Breast epithelium (tissue), 3 donors: ENCODE measurements at regions not wholly inside any gene's neighbourhood (a gene's known extent, or its start where the extent isn't known, plus 50 kb on each side); places are given as distances from the start of the nearest gene placed in this dataset.

Experiments used
- POLR2AphosphoS5 ChIP-seq, 3 donors: sonication (generic); formaldehyde crosslinking; IDR thresholded peaks; one replicate each; pipeline ENCODE4 v1.6.1; 2017; ENCODE audit warnings: antibody characterized with exemption in 3 of 3
- TF ChIP-seq, protein P1 (sequence below), 3 donors: fragments of 450-650 bp; IDR thresholded peaks; one replicate each; pipeline ENCODE4 v1.5.1; 2016 to 2017; ENCODE audit warnings: antibody characterized with exemption in 3 of 3, mild to moderate bottlenecking in 3 of 3, moderate library complexity in 3 of 3

DNA sequence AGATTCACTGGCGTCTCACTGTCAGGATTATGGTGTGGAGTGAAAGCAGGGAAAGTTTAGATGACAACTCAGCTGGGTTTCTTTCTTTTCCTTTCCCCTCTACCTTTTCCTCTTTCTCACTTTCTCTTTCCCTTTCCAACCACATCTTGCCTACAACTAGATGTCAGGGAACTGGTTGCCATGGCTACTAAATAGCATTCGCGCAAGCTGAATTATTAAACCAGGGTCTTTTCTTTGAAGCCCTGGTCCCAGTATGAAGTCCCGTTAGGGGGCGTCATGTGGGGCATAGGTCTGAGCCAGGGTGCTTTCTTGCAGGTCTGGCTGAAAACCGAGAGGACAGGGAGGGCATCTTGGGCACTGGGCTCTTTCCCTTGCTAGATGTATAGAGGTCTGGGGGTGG lies 168.4 kb upstream of the CACNA1E start:
- TF ChIP-seq POLR2AphosphoS5 (IDR thresholded peaks at IDR 0.05): no peak
- TF ChIP-seq, protein P1, sequence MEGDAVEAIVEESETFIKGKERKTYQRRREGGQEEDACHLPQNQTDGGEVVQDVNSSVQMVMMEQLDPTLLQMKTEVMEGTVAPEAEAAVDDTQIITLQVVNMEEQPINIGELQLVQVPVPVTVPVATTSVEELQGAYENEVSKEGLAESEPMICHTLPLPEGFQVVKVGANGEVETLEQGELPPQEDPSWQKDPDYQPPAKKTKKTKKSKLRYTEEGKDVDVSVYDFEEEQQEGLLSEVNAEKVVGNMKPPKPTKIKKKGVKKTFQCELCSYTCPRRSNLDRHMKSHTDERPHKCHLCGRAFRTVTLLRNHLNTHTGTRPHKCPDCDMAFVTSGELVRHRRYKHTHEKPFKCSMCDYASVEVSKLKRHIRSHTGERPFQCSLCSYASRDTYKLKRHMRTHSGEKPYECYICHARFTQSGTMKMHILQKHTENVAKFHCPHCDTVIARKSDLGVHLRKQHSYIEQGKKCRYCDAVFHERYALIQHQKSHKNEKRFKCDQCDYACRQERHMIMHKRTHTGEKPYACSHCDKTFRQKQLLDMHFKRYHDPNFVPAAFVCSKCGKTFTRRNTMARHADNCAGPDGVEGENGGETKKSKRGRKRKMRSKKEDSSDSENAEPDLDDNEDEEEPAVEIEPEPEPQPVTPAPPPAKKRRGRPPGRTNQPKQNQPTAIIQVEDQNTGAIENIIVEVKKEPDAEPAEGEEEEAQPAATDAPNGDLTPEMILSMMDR (IDR thresholded peaks at IDR 0.05): no peak
